Fibroblast of mammary gland (primary cell): ENCODE measurements at regions not wholly inside any gene's neighbourhood (a gene's known extent, or its start where the extent isn't known, plus 50 kb on each side); places are given as distances from the start of the nearest gene placed in this dataset.

Source experiments
- DNase-seq: peaks from one replicate; pipeline ENCODE4 v3.0.0-alpha.2; 2010; ENCODE audit warnings: low read depth
- H3K4me3 ChIP-seq: 2 replicates; pipeline ENCODE4 v1.5.1; 2011; ENCODE audit warnings: low read depth, mild to moderate bottlenecking, low read length, moderate library complexity; ENCODE audit not compliant: control insufficient read depth
- CTCF ChIP-seq: conservative IDR thresholded peaks from 2 replicates; pipeline ENCODE4 v1.5.1; 2011; ENCODE audit warnings: low read depth, low read length, inconsistent platforms; ENCODE audit not compliant: control insufficient read depth, insufficient read depth

DNA sequence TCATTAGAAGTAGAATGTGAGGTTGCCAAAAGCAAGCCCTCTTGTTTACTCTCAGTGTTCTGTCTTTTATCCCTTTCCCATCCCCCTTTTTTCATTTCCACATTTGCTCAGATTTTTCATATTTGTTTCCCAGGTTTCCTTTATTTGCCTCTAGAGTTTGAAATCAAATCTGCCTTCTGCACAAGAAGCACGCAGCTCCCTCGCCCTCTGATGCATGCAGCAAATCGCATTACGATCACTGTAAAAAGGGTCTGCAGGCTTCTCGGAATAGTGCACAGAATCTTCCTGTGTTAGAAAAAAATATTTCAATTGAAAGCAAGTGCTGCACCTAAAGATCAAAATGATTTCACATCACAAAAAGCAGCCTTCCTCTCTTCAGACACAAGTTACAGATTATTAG, 129.0 kb downstream of the GPAM start:
- TF ChIP-seq CTCF, result no peak
- DNase-seq, result no peak
- no peak overlapping the region for H3K4me3 ChIP-seq

- H3K4me3 ChIP-seq, result no peak overlapping the region
- no peak for TF ChIP-seq CTCF
- no peak for DNase-seq
Observed at GRCh38 chr10:112057072-112057471, 126.5 kb downstream of the GPAM start.

DNA sequence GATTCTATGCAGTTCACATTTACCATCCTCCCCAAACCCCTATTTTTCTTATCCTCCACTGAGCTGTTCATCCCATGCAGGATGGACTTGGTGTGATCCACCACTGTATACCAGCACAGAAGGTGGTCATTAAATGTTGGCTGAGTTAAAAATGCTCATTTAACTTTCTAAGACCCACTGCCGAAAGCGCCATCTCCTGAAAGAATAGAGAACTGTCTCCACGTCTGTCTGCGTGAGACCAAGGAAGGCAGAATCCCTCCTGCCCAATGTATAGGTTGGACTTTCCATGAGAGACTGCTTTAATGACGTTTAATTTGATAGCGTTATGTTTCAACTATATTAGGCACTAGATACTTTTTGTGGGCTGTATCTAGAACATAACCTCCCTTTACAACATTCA, 124.3 kb downstream of the GPAM start:
- no peak overlapping the region for H3K4me3 ChIP-seq
- DNase-seq, result no peak
- TF ChIP-seq CTCF, result no peak

GRCh38 chr10:112071596-112072133, 111.9 kb downstream of the GPAM start:
- H3K4me3 ChIP-seq, result no peak overlapping the region
- TF ChIP-seq CTCF, result no peak

GRCh38 chr10:112078003-112078402, 105.6 kb downstream of the GPAM start:
- H3K4me3 ChIP-seq, result no peak overlapping the region
- DNase-seq, result no peak
- no peak for TF ChIP-seq CTCF

More at GRCh38 chr10:112071596-112072133, 111.9 kb downstream of the GPAM start:
- DNase-seq, result no peak

DNA sequence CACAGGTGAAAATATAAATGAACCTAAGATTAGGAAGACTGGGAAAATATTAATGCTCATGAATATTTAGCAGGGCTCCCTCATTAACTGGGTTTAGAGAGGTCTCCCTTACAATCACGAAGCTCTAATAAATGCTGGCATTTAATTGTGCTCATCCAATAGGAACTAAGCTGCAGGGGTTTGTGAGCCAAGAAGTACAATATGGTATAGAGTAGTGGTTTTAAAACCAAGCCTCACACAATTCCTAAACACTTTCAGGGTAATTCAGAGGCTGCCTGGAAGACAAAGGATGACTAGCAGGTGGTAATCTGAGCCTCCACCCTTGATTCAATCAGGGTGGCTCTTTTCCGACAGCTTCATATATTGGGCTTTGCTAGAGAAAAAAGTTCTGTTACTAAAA, 103.3 kb downstream of the GPAM start:
- H3K4me3 ChIP-seq, result no peak overlapping the region
- no peak for TF ChIP-seq CTCF
- no peak for DNase-seq

DNA sequence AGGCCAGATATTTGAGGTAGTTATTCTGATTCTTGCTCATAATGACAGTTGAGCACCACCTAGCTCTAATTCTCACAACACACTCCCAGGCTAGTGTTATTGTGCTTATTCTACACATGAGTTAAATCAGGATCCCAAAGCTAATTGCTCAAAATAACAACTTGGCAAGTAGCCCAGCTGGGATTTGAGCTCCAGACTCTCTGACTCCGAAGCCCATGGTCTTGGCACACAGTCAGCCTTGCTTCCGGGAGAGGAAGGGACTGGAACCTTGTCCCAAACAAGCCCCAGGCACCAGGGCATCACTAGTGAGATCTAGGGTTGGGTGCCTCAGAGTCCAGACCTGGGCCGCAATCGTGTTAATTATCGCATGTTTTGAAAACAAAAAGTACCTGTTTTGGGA, 101.4 kb downstream of the GPAM start:
- no peak for DNase-seq
- TF ChIP-seq CTCF, result no peak
- H3K4me3 ChIP-seq, result no peak overlapping the region
